GM11168 (cell line): ENCODE measurements at regions not wholly inside any gene's neighbourhood (a gene's known extent, or its start where the extent isn't known, plus 50 kb on each side); places are given as distances from the start of the nearest gene placed in this dataset.
"Not testable (repeated sequence)": the region's sequence is repeated elsewhere in the genome, so short reads cannot be mapped to it uniquely, and the experiment has no call there.

Experiments
- in situ Hi-C: fragments of 300-500 bp; cut with MboI; formaldehyde crosslinking; loops from one replicate; pipeline ENCODE4 v1.12.0; 2022; ENCODE audit warnings: low sequenced_read_pairs; ENCODE audit not compliant: unreplicated experiment

DNA sequence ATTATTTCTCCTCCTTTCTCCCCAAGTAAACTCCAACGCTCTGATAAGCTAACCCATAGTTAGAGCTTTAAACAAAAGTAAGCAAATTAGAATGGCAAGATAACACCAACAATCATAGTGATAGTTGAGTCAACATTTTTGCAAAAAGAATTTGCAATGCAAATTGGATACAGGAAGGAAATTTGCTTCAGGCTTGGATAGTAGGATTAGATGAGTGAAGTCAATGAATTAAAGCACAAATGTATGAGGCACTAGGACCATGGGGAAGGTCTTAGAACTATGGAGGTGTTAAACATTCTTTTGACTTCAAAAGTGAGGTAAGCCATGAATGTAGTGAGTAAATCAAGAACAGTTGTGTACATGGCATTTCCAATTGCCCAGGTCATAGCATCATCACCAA lies 289.8 kb upstream of the GRAMD2B start:
- in situ Hi-C loops: no loop called here

DNA sequence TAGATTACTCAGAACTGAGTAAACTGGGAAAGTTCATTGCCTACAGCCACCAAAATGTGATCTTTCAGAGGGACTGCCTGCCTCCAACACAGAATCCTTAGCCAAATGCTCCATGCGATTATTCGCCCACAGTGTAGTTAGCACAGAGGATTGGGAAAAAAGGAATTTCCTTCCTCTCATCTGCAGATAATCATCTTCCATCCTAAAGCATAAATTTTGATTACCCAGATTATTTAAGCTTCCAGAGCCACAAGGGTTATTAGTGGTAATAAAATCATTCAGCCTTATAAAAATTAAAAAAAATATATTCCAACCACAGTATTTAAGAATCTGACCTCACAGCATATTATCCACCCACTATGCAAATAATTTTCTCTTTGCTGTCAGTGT lies 285.3 kb upstream of the GRAMD2B start:
- in situ Hi-C loops: no loop called here

DNA sequence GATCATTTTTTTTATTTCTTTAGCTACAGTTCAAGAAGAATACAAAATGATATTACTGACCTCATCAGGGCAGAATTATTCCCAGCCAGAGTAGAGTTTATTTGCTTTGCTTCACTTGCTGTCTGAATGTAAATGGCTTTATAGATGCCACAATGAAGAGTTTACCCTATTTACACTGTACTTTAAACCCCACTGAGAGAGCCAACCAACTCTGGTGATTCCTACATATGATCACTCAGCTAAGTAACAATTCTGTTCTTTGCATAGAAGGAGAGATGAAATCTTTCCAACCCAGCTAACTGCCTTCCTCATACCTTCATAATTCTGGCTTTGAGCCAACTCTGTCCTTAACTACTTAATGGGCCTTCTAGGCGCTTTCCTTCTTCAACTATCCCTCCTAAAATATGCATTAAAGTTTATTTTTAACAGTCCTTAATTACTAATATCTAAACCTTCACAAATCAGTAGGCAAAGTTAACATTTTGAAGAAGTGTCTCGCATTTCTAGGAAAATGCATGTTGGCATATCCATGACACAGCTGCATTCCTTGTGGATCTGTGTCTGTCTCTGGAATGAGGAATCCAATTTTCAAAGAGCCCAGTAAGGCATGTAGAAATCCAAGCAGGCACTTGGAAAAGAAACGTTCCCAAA lies 284.8 kb upstream of the GRAMD2B start:
- in situ Hi-C loops: no loop called here

DNA sequence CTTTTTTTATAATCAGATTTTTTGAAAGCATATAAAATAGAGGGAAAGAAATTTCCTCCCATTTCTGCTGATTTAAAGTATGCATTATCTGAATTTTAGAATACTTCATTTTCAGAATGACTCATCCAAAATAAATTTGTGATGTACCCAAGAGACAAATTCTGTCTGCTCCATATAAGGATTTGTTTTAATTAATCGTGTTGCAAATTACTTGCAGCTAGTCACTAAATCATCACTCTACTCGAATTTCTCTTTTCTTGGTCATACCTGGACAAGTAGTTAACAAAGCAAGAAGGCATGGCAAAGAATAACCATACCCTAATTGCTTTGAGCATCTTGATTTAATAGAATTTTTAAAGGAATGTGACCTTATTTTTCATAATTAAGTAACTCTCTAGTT lies 284.1 kb upstream of the GRAMD2B start:
- in situ Hi-C loops: no loop called here

DNA sequence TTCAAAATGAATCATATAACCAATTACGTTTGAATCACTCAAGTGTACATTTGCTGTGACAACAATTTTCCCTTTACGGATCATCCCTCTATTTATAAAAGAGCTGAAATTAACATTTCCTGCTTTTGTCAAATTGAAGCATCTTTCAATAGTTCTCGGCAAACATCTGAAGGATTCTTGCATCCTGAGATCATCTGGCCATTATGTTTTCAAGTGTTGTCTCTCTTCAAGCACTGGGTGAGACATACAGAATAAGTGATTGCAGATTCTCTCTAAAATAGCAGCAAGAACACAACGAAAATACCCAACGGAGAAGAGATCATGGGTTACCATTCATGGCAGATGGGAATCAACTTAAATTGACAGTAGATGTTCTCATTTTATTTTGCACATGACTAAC lies 283.4 kb upstream of the GRAMD2B start:
- in situ Hi-C loops: no loop called here

DNA sequence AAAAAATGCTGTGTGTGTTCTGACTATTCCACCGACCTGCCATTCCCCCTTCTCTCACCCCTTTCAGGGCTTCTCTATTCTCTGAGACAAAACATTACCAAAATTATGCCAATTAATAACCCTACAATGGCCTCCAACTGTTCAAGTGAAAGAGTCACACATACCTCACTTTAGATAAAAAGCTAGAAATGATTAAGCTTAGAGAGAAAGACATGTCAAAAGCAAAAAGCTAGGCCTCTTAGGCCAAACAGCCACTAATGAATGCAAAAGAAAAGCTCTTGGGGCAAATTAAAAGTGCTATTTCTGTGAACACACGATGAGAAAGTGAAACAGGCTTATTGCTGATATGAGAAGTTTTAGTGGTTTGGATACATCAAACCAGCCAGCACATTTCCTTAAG lies 279.6 kb upstream of the GRAMD2B start:
- in situ Hi-C loops: no loop called here

DNA sequence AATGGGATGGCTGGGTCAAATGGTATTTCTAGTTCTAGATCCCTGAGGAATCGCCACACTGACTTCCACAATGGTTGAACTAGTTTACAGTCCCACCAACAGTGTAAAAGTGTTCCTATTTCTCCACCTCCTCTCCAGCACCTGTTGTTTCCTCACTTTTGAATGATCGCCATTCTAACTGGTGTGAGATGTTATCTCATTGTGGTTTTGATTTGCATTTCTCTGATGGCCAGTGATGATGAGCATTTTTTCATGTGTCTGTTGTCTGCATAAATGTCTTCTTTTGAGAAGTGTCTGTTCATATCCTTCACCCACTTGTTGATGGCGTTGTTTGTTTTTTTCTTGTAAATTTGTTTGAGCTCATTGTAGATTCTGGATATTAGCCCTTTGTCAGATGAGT lies 272.9 kb upstream of the GRAMD2B start:
- in situ Hi-C loops: not testable (repeated sequence)

DNA sequence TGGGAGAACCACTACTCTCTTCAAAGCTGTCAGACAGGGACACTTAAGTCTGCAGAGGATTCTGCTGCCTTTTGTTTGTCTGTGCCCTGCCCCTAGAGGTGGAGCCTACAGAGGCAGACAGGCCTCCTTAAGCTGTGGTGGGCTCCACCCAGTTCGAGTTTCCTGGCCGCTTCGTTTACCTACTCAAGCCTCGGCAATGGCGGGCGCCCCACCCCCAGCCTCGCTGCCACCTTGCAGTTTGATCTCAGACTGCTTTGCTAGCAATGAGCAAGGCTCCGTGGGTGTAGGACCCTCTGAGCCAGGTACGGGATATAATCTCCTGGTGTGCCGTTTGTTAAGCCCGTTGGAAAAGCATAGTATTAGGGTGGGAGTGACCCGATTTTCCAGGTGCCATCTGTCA lies 267.9 kb upstream of the GRAMD2B start:
- in situ Hi-C loops: not testable (repeated sequence)

DNA sequence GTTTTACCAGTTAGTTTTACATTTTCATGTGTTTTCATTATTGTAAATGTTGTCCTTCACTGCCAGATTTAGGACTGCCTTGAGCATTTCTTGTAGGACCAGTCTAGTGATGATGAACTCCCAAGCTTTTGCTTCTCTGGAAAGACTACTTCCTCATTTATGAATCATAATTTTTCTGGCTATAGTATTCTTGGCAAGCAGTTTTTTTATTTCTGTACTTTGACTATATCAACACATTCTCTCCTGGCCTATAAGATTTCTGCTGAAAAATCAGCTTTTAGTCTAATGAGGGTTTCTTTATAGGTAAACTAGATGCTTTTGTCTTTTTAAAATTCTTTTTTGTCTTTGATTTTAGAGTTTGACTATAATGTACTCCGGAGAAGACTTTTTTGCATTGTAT lies 256.8 kb upstream of the GRAMD2B start:
- in situ Hi-C loops: no loop called here

DNA sequence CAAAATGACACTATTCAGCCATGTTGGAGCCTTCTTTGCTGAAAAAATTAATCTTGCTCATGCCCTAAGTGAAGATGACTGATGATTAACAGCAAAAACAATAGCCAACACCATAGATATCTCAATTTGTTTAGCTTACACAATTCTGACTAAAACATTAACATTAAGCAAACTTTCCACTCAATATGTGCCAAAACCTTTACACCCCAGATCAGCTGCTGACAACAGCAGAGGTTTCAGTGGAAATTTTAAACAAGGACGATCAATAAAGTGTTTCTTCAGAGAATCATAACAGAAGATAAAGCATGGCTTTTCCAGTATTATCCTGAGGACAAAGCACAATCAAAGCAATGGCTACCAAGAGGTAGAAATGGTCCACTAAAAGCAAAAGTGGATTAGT lies 254.4 kb upstream of the GRAMD2B start:
- in situ Hi-C loops: no loop called here

DNA sequence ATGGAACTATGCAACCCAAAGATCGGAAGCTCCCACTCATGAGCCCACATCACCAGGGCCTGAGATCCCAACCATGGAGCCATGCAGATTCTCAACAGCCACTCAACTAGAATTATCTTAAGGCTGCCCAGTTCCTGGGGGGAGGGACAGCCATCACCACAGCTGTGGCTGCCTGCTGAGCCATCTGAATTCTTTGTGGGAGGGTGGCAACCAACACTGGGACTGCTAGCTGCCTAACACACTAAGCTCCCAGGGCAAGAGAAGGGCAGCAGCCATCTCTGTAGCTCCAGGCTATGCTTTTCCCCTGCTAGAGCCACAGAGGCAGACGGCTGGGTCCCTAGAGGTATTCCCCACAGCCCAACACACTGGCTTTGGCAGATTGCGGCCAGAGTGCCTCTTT lies 251.3 kb upstream of the GRAMD2B start:
- in situ Hi-C loops: no loop called here

DNA sequence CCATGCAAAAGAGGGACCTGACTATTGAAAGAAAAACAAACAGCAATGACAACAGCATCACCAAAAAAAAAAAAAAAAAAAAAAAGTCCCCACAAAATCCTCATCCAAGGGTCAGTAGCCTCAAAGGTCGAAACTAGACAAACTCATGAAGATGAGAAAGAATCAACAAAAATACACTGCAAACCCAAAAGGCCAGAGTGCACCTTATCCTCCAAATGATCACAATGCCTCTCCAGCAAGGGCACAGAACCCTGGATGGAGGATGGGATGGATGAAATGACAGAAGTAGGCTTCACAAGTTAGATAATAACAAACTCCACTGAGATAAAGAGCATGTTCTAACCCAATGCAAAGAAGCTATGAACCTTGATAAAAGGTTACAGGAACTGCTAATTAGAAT lies 250.4 kb upstream of the GRAMD2B start:
- in situ Hi-C loops: no loop called here

DNA sequence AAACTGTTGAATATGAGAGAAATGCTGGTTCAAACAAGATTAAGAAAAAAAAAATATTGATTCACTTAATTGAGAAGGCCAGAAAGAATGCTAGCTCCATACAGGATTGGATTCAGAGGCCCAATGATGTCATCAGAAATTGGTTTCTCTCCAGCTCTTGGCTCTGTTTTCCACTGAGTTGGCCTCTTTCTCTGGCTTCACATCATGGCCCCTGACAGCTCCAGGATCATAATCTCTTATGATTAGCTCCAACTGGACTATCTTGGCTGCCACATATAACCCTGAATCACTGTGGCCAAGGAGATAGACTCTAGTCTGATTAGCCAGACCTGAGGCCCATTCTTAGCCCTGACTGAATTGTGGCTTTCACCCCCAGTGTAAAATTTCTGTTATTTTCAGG lies 244.7 kb upstream of the GRAMD2B start:
- in situ Hi-C loops: no loop called here

DNA sequence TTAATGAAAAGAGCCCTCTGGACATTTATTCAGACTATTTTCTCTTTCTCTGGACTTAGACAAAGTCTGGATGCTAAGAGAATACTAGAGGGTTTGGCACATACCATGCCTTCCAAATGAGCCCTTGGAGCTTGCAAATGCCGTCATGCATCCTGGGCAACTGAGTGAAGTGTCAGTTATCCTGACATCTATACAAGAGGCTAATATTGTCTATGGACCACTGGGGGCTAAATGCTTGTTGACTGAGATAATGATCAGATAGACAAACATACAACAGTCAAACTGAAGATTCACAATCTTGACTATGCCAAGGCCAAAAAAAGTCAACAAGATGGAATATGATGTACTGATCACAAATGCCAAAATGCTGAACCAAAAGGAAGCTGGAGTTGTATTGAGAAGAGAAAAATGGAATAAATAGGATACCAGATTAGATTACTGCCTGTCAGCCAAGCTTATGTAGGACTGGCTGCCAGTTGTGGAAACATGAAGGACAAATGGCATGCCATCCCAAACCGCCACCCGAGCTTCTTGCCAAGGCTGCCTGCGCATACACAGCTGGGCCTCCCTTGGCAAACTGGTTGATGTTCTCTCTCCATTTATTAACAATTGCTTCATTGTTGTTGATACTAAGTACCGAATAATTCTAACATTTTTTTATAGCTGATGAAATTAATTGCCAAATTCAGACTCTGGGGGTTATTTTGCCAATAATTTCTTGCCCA lies 240.1 kb upstream of the GRAMD2B start:
- in situ Hi-C loops: no loop called here

DNA sequence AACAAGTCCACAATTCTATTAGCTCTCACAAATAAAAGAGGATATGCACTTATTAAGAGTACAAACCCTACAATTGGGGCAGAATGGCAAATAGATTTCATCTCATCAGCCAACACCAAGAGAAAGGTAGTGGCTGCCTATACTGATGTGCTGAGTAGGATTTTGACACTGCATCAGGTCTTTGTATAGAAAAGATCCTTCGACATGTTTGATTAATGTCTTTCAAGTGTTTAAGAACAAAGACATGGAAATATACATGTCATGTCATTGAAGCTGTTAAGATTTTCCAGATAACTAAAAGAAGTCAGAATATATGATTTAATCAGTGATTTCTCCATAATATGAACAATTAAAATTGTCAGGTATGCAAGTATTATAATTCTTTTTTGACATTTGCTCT lies 238.7 kb upstream of the GRAMD2B start:
- in situ Hi-C loops: no loop called here

DNA sequence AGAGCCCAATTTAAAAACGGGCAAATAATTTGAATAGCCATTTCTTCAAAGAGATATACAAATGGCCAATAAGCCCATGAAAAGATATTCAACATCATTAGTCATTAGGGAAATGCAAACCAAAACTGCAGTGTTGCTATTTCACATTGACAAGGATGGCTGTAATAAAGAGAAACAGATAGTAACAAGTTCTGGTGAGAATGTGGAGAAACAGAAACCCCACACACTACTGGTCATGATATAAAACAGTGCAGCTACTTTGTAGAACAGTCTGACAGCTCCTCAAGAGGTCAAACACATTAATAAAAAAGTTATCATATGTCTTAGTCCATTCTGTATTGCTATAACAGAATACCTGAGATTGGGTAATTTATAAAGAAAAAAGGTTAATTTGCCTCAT lies 237.0 kb upstream of the GRAMD2B start:
- in situ Hi-C loops: no loop called here

DNA sequence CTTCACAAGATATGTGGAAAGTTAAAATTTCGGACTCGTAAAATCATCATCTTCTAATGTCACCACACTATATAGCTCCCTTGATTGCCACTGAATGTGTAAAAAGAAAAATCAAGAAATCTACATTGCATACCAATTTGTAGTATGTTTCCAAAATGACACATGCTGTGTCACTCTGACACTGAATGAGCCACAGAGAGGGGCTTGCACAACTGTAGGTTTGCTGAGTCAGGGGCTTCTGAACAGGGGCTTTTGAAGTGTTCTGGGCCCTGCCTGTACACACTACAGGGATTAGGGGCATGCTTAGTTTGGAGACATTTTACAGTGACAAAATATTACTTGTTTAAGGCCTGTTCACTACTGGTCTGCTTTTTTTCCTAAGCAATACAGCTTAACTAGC lies 234.4 kb upstream of the GRAMD2B start:
- in situ Hi-C loops: no loop called here

DNA sequence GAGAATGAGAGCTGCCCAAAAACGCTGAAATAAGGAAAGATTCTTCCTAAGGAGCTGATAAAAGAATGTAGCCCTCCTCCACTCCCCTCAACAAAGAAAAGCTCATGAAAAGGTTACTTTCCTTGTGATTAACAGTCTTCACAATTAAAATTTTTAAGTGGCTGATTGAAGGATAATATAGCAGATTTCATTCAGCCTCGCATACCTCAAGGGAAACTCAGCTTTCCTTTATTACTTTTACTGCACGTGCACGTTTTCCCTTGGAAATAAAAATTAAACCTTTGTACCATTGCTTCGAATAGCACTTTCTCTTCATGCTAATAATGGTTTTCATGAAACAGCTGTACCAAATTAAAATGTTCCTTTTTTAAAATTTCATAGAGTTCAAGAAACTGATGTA lies 234.0 kb upstream of the GRAMD2B start:
- in situ Hi-C loops: no loop called here

DNA sequence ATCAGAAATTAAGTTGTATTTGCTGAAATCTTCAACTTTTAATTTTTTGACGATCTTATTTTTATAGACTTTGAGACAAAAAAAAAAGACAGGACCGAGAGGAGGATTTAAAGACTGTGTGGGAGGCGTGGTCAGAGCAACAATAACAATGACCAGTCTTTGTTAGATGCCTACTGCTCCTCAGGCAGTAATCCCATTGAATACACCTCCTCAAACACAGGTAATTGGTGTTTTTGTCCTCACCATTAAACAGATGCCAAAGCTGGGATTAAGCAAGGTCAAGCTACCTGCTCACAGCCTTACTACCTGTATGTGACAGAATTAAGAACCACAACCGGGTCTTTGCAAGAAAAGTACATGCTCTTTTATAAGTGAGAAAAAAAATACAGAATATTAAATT lies 233.3 kb upstream of the GRAMD2B start:
- in situ Hi-C loops: no loop called here

DNA sequence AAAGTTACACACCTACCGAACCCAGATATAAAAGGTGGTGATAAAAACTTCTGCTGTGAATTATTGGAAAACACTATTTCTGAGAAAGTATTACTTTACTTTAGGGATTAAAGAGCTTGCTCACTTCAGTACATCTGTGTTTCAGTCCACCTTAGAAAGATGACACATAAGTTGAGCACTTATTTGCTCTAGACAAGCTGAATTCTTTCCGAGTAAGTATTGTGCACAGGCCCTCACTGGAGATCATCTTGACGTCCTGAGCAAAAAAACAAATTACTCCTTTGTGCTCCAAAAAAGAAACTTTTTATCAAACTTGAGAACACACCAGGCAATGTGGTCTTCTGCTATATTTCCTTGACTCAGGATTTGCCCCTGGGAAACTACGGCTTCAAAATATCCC lies 231.0 kb upstream of the GRAMD2B start:
- in situ Hi-C loops: no loop called here

DNA sequence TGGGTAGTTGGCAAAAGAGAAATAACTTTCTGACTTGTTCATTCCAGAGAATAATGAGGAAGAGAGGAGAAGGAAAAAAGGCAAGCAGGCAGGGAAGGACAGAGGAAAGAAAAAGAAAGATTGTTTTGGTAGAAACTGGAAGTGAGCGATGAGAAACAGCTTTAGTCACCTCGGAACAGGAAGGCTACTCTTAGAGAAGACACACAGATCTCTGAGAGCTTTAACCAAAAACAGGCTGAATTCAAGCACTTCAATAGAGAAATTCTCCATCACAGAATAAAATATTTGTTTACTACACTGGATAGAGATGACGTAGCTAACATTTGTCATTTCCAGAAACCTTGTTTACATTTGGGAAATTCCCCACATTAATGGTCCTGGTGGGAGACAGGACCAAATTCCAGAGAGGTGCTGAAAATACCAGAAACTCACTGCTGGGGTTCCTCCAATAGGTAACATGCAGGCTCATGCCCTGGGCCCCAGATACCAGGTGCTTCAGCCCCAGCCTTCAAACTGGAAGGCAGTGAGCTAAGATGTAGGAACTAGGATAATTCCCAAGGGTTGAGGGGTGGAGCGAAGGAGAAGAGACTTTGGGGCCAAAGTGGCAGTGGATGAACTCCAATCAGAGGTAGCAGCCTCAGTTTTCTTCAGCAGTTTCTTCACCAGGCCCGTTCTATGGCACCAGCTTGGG lies 227.7 kb upstream of the GRAMD2B start:
- in situ Hi-C loops: no loop called here

DNA sequence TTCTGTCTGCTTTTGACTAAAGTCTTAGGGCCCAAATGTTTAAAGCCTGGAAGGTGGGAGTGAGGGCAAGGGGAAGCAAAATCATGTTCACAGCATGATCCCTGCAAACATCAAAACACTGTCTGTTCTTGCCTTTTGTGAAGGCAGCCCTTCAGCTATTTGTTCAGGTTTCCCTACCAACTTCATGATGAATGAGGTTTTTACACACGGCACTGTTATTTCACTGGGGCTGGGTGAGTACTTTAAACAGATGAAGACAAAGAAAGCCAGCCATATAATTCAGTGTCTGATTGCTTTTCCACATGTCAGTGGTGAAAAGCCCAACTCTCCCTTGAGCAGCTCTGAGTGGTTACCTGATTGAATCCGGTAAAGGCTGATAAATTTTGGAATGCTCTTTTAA lies 224.7 kb upstream of the GRAMD2B start:
- in situ Hi-C loops: no loop called here
